Activated T-cell treated with anti-CD3 and anti-CD28 coated beads, Interleukin-2, amount 50 U/mL, for 72 hours (primary cell): ENCODE measurements at regions not wholly inside any gene's neighbourhood (a gene's known extent, or its start where the extent isn't known, plus 50 kb on each side); places are given as distances from the start of the nearest gene placed in this dataset.

Experiments
- ATAC-seq, 2 donors: fragments of 150-1000 bp; cut with Tn5 transposase; replicated peaks in 1 of 2; 2 replicates each; pipeline ENCODE4 v1.10.0; 2021; ENCODE audit warnings: moderate library complexity in 2 of 2, mild to moderate bottlenecking in 1 of 2
- DNase-seq, 2 donors: peaks; one replicate each; pipeline ENCODE4 v3.0.0; 2021 to 2022; ENCODE audit warnings: mixed read lengths in 1 of 2
- H3K27ac Mint-ChIP-seq: one replicate; pipeline ENCODE4 v1.8.0; 2022; ENCODE audit warnings: mild to moderate bottlenecking, moderate library complexity, mixed read lengths
- H3K27me3 Mint-ChIP-seq: one replicate; pipeline ENCODE4 v1.8.0; 2022; ENCODE audit warnings: low read depth, mixed read lengths
- H3K36me3 Mint-ChIP-seq, 2 donors: one replicate each; pipeline ENCODE4 v1.8.0; 2022; ENCODE audit warnings: mixed read lengths in 2 of 2, mild to moderate bottlenecking in 1 of 2; ENCODE audit not compliant: insufficient read depth in 2 of 2
- H3K4me1 Mint-ChIP-seq: one replicate; pipeline ENCODE4 v1.8.0; 2022; ENCODE audit warnings: low read depth, mixed read lengths
- H3K4me3 Mint-ChIP-seq, 2 donors: one replicate each; pipeline ENCODE4 v1.8.0; 2022; ENCODE audit warnings: mild to moderate bottlenecking in 2 of 2, mixed read lengths in 2 of 2, moderate library complexity in 2 of 2
- H3K9me3 Mint-ChIP-seq, 2 donors: one replicate each; pipeline ENCODE4 v1.8.0; 2022; ENCODE audit warnings: mixed read lengths in 2 of 2

DNA sequence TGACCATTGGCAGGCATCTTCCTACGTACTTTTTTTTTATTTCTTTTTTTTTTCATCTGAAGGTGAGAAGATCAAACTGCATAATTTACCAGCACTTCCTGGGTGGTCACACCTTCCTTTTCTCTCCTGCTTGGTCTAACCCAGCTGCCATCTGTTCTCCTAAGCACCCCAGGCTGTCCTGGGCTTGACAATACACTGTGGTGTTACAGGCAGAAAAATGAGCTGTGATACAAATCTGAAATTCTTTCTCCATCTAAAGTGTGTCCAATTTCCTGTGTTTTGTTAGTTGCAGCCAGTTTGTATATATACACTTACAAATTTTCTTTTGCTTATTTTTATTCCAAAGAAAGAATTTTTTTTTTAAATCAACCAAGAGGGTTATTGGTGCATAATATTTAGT lies 786.0 kb upstream of the ZEB2 start:
- ATAC-seq (no peak), DNase-seq (no peak)
- Mint-ChIP-seq H3K4me1 (no peaks in the 10 kb centered on the region), H3K27me3 (no peaks in the 10 kb centered on the region), H3K4me3 (no peak overlapping the region), H3K27ac (no peak overlapping the region), H3K9me3 (no peaks in the 10 kb centered on the region), H3K36me3 (no peaks in the 10 kb centered on the region)

DNA sequence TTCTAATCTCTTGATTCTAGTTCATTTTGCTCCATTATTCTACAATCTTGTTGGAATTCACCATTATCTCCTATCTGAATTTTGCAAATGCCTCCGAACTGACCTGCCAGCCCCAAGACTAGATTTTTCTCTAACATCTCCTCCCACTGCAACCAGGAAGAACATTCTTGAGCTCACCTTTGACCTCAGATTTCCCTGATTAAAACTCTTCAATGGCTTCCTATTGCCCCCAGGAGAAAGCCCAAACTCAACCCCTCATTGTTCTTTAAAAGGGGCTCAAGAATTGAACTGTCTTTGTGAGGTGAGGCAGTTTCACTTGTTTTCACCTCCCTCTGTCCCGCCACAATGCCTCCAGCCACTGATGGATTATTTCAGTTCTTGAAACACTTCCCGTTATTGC lies 784.6 kb upstream of the ZEB2 start:
- H3K36me3 Mint-ChIP-seq: no peaks in the 10 kb centered on the region
- H3K9me3 Mint-ChIP-seq: no peaks in the 10 kb centered on the region
- DNase-seq: no peak
- ATAC-seq: no peak
- H3K4me1 Mint-ChIP-seq: no peaks in the 10 kb centered on the region
- no peaks in the 10 kb centered on the region for H3K27me3 Mint-ChIP-seq
- H3K4me3 Mint-ChIP-seq: no peak overlapping the region
- H3K27ac Mint-ChIP-seq: no peak overlapping the region

DNA sequence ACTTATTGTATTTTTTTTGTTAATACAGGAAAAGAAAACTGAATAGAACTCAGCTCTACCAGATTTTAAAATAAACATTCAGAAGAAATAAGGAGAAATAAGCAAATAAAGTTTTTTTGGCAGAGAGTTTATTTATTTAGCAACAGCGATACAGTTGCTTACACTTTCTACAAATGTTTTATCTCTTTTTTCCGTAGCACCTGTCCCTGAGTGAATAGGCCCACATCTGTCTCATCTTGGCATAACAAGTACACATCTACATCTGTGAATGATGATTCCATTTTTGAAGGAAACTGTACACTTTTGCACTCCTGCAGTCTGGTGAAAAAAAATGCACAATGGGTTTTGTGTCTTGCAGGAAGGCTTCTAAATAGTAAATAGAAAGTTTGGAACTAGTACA lies 783.6 kb upstream of the ZEB2 start:
- no peaks in the 10 kb centered on the region for H3K4me1 Mint-ChIP-seq
- peaks cover 4% of the 10 kb centered on the region for H3K27me3 Mint-ChIP-seq
- H3K27ac Mint-ChIP-seq: no peak overlapping the region
- DNase-seq: no peak
- ATAC-seq: no peak
- H3K9me3 Mint-ChIP-seq: no peaks in the 10 kb centered on the region
- H3K4me3 Mint-ChIP-seq: no peak overlapping the region
- no peaks in the 10 kb centered on the region for H3K36me3 Mint-ChIP-seq

DNA sequence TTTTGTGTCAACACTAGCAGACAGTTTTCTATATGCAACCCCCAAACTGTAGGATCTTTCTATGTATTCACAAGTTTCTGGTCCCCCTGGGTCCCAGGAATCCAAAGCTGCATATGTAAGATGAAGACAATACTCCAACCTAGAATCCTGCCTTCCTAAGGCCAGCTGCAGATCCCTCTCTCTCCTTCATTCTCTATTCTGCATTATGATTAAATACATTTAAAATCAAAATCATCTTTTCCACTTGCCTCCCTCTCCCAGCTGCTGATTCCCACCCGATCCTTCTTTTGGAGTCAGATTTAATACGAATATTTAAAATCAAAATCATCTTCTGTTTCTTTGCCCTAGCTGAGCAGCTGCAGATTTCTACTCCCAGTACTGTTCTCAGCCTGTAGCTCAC lies 783.0 kb upstream of the ZEB2 start:
- Mint-ChIP-seq H3K9me3 (no peaks in the 10 kb centered on the region), H3K4me3 (no peak overlapping the region), H3K27ac (no peak overlapping the region), H3K4me1 (no peaks in the 10 kb centered on the region), H3K27me3 (peaks cover 7% of the 10 kb centered on the region), H3K36me3 (no peaks in the 10 kb centered on the region)
- ATAC-seq (no peak), DNase-seq (no peak)

DNA sequence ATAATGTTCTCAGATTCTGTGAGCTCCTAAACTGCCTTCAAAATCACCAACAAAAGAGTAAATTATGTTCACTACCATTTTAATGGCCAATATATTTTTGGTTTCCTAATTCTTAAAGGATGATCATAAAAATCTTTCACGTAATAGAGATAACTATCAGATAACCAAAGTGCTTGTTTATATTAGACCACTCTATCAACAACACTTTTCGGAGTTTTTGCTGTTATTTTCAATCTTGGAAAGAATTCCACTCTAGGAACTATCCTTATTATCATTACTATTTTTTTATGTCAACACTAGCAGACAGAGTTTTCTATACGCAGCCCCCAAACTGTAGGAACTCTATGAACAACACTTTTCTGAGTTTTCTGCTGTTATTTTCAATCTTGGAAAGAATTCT lies 782.5 kb upstream of the ZEB2 start:
- DNase-seq (no peak), ATAC-seq (no peak)

DNA sequence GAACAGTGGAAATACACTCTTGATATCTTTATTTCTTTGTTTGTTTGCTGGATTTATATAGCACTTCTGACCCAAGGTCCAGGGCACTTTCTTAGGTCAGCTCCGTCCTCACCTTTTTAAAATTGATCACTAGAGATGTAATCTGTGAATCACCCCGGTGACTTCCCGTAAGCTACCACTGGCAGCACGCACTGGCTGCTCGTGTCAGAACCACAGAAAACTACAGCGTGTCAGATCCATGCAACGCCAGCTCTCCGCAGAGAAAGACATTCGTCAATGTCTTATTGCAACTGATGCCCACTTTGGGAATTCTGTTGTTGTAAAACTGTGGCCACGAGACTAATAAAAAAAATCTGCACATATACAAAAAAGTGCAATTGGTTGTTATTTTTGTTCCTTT lies 779.4 kb upstream of the ZEB2 start:
- no peaks in the 10 kb centered on the region for H3K4me1 Mint-ChIP-seq
- no peak for DNase-seq
- no peaks in the 10 kb centered on the region for H3K9me3 Mint-ChIP-seq
- peaks cover 7% of the 10 kb centered on the region for H3K27me3 Mint-ChIP-seq
- no peaks in the 10 kb centered on the region for H3K36me3 Mint-ChIP-seq
- ATAC-seq: no peak
- H3K4me3 Mint-ChIP-seq: no peak overlapping the region
- no peak overlapping the region for H3K27ac Mint-ChIP-seq

More for the DNA sequence above, 782.5 kb upstream of the ZEB2 start:
- H3K36me3 Mint-ChIP-seq: no peaks in the 10 kb centered on the region
- H3K27me3 Mint-ChIP-seq: peaks cover 7% of the 10 kb centered on the region
- no peaks in the 10 kb centered on the region for H3K9me3 Mint-ChIP-seq
- H3K4me1 Mint-ChIP-seq: no peaks in the 10 kb centered on the region
- no peak overlapping the region for H3K27ac Mint-ChIP-seq
- no peak overlapping the region for H3K4me3 Mint-ChIP-seq

DNA sequence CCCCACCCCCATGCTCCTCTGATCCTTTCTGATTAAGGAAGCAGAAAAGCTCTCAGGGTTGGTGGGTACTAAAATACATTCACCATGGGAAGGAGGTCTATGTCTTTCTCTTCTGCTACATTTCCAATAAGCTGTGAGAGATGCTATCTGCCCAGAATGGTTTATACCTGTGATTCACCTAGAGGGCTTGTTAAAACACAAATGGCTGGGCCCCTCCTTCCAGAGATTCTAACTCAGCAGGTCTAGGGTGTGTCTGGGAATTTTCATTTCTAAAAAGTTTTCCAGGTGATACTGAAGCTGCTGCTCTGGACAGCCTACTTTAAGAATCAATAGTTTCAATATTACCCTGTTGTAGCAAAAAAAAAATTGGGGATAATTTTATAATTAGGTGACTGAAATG lies 772.2 kb upstream of the ZEB2 start:
- H3K27ac Mint-ChIP-seq: no peak overlapping the region
- no peaks in the 10 kb centered on the region for H3K9me3 Mint-ChIP-seq
- H3K4me1 Mint-ChIP-seq: no peaks in the 10 kb centered on the region
- DNase-seq: no peak
- ATAC-seq: no peak
- H3K27me3 Mint-ChIP-seq: peaks cover 10% of the 10 kb centered on the region
- no peaks in the 10 kb centered on the region for H3K36me3 Mint-ChIP-seq
- no peak overlapping the region for H3K4me3 Mint-ChIP-seq

DNA sequence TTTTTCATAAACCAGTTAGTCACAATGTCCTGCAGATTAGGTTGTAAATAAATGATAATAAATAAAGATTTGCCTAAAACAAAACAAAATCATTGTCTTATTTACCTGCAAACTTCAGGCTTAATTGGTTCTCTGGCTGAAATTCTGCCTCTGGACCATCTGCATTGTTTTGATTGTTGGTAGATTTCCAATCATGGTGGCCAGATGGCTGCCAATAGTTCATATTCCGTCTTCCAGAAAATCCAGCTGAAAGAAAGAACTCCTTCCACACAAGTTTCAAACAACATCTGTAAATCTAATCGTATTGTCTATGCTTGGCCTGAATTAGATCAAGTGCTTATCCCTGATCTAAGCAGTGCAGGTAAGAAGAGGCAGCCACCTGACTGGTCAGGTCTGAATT lies 771.1 kb upstream of the ZEB2 start:
- H3K27me3 Mint-ChIP-seq: peaks cover 19% of the 10 kb centered on the region
- no peaks in the 10 kb centered on the region for H3K4me1 Mint-ChIP-seq
- no peaks in the 10 kb centered on the region for H3K9me3 Mint-ChIP-seq
- no peak for ATAC-seq
- H3K4me3 Mint-ChIP-seq: no peak overlapping the region
- no peak overlapping the region for H3K27ac Mint-ChIP-seq
- no peak for DNase-seq
- no peaks in the 10 kb centered on the region for H3K36me3 Mint-ChIP-seq

DNA sequence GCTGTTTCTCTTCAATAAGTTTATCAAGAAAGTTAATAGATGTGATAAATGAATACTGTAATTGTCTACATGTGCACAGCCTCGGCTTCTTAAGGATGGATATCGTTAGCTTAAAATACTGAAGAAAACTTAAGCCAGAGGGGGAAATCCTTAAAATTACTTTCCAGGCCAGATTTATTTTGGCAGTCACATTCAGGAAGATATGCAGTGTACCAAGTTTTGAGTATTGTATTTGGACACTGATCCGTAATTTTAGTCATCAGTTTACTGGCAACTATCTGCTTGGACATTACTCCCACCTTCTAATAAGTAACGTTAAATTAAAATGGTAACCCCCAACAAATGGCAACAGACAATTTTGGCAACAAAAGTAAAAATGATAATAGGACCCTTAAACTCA lies 770.0 kb upstream of the ZEB2 start:
- ATAC-seq (no peak), DNase-seq (no peak)
- Mint-ChIP-seq H3K4me1 (no peaks in the 10 kb centered on the region), H3K9me3 (no peaks in the 10 kb centered on the region), H3K4me3 (no peak overlapping the region), H3K27ac (no peak overlapping the region), H3K27me3 (peaks cover 19% of the 10 kb centered on the region), H3K36me3 (no peaks in the 10 kb centered on the region)

DNA sequence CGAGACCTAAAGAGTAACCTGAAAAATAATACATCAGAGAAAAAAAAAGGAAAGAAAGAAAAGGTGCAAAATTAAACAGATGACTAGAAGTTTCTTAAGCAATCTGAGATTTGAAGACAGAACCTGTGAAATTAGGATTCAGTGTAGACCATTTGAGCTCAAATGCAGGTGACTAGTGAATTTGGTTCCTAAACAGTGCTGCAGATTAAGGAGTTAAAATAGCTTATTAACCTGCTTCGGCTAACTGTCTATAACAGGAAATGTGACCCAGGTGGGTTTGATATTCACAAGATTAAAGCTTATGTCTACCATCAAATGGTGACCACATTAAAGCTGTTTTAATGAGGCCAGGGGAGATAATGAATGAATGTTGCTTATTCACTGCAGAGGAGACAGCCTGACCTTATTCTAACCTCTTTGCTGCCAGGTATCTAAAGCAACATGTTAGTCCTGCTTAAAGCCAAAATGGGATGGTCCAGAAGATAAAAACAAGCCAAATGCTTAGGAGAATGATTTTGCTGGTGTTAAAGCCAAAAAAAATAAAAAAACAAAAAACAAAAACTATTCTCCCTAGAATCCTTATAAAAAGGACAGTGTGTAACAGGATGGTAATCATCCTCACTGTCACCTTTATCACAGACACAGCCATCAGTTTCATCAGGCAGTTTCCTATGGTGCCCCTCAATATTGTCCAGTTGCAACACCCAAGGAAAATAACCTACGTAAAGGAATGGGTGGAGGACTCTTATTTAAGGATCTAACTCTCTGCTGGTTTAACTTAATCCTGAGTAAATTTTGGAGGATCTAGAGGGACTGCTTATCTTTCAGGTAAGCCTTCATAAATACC lies 769.0 kb upstream of the ZEB2 start:
- Mint-ChIP-seq H3K4me3 (no peak overlapping the region), H3K27ac (no peak overlapping the region), H3K36me3 (no peaks in the 10 kb centered on the region), H3K27me3 (peaks cover 19% of the 10 kb centered on the region), H3K9me3 (no peaks in the 10 kb centered on the region), H3K4me1 (no peaks in the 10 kb centered on the region)
- ATAC-seq (no peak), DNase-seq (no peak)

DNA sequence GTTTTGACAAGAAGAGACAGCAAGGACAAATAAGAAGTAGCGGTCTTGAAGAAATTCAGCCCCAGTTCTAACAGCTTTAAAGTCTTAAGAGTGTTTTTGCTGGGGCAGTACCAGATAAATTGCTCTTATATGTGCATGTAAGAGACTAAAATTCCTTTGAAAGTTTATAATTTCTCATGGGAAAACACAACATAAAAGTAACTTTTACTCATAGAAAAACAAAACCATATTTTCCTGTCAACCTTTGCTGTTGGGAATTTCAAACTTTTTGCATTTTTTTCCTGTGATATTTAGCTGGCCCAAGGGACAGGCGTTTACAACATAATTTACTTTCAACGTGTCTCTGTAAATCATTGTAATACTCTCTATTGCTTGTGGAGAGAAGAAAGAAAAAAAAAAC lies 767.8 kb upstream of the ZEB2 start:
- Mint-ChIP-seq H3K4me3 (no peak overlapping the region), H3K4me1 (no peaks in the 10 kb centered on the region), H3K27ac (no peak overlapping the region), H3K36me3 (no peaks in the 10 kb centered on the region), H3K9me3 (no peaks in the 10 kb centered on the region), H3K27me3 (peaks cover 19% of the 10 kb centered on the region)
- ATAC-seq (no peak), DNase-seq (no peak)

DNA sequence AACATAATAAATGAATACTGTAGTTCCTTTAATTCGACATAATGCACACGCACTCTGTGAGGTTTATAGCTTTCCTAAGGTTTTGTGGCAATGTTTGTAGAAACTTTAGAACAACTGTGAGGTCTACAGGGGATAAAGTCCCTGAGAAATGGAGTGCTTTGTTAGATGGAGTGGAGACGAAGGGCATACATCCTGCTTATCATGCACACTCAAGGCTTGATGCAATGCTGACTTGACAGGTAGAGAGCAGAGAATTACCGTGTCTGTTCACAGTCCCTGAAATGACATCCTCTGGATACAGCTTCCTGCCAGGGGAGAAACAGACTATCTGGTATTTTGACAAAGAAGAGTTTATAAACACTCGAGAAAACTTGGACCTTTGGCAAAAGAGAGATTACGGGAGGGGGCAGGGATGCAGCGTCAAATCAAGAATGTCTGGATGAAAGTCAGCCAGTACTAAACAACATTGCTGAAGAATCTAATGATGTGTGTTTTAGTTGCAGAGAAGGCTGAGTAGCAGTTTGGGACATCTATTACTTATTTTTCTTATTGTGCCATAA lies 766.9 kb upstream of the ZEB2 start:
- Mint-ChIP-seq H3K9me3 (no peaks in the 10 kb centered on the region), H3K4me3 (no peak overlapping the region), H3K4me1 (no peaks in the 10 kb centered on the region), H3K27me3 (peaks cover 19% of the 10 kb centered on the region), H3K27ac (no peak overlapping the region), H3K36me3 (no peaks in the 10 kb centered on the region)
- DNase-seq (no peak), ATAC-seq (no peak)

DNA sequence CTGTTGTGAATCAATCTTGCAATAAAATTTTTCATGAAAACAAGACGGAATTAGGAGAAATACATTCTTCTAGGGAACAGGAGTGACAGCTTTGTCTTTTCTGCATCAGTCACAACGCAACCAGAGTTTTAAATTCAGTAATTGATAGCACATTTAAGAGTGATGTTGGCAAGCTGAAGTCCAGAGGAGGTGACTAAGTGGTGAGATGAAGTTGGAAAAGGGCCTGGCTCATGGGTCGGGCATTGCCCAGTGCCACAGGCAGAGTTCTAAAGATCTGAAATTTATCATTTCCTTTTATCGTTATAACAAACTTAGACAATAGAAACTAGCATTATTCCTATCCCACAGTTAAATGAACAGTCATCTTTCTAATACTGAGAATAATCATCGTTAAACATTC lies 764.6 kb upstream of the ZEB2 start:
- no peak for ATAC-seq

DNA sequence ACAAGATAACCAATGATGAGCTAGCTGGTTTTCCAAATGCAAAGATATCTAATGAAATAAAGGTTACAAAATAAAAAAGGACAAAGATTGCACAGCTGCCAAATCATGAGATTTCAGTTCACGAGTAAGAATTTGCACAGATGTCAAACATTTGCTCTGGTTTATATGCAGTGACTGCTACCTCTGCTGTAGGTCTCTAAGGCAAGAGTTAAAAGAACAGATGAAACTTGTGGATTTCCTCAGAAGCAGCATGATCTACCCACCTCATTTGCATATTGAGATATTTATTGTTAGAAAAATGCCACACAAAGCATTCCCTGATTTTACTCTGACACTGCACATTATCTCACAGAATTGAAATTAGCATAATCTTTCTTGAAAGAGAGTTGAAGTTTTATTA lies 763.2 kb upstream of the ZEB2 start:
- ATAC-seq (no peak), DNase-seq (no peak)
- H3K9me3 Mint-ChIP-seq: no peaks in the 10 kb centered on the region
- no peak overlapping the region for H3K27ac Mint-ChIP-seq
- no peaks in the 10 kb centered on the region for H3K4me1 Mint-ChIP-seq
- peaks cover 9% of the 10 kb centered on the region for H3K27me3 Mint-ChIP-seq
- H3K36me3 Mint-ChIP-seq: no peaks in the 10 kb centered on the region
- no peak overlapping the region for H3K4me3 Mint-ChIP-seq

More for the DNA sequence above, 764.6 kb upstream of the ZEB2 start:
- no peak overlapping the region for H3K27ac Mint-ChIP-seq
- H3K36me3 Mint-ChIP-seq: no peaks in the 10 kb centered on the region
- H3K4me1 Mint-ChIP-seq: no peaks in the 10 kb centered on the region
- no peaks in the 10 kb centered on the region for H3K9me3 Mint-ChIP-seq
- DNase-seq: no peak
- H3K4me3 Mint-ChIP-seq: no peak overlapping the region
- peaks cover 19% of the 10 kb centered on the region for H3K27me3 Mint-ChIP-seq
